SH-SY5Y (cell line): ENCODE measurements at regions not wholly inside any gene's neighbourhood (a gene's known extent, or its start where the extent isn't known, plus 50 kb on each side); places are given as distances from the start of the nearest gene placed in this dataset.

ENCODE experiments used
- GATA2 ChIP-seq: IDR thresholded peaks from 2 replicates; pipeline ENCODE4 v1.6.1; 2011; ENCODE audit warnings: mild to moderate bottlenecking, low read depth, low read length
- GATA3 ChIP-seq: IDR thresholded peaks from 2 replicates; pipeline ENCODE4 v1.6.1; 2011; ENCODE audit warnings: low read depth, mild to moderate bottlenecking, low read length, moderate library complexity

DNA sequence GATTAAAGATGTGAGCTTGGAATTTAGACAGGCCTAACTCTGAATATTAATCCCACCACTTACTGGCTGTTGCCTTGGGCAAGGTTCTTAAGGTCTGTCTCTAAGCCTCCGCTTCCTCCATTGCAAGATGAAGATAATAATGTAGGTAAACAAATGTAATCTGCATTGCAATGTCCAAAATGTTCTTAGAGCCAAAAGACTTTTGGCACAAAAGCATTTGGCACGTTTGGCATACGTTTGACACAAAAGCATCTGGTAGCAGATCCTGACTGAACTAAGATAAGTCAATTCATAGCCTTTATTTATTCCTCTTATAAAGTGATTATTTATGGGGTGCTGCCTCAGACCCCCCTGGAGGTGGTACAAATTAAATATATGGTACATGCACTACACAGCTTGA, 229.9 kb upstream of the STXBP5 start:
- TF ChIP-seq GATA2 (no peak), GATA3 (no peak)
